Activated T-cell treated with anti-CD3 and anti-CD28 coated beads, Interleukin-2, amount 50 U/mL, for 72 hours (primary cell): ENCODE measurements at regions not wholly inside any gene's neighbourhood (a gene's known extent, or its start where the extent isn't known, plus 50 kb on each side); places are given as distances from the start of the nearest gene placed in this dataset.

Experiments used
- ATAC-seq, 2 donors: fragments of 150-1000 bp; cut with Tn5 transposase; replicated peaks in 1 of 2; 2 replicates each; pipeline ENCODE4 v1.10.0; 2021; ENCODE audit warnings: moderate library complexity in 2 of 2, mild to moderate bottlenecking in 1 of 2
- DNase-seq, 2 donors: peaks; one replicate each; pipeline ENCODE4 v3.0.0; 2021 to 2022; ENCODE audit warnings: mixed read lengths in 1 of 2
- H3K27ac Mint-ChIP-seq: one replicate; pipeline ENCODE4 v1.8.0; 2022; ENCODE audit warnings: mild to moderate bottlenecking, moderate library complexity, mixed read lengths
- H3K27me3 Mint-ChIP-seq: one replicate; pipeline ENCODE4 v1.8.0; 2022; ENCODE audit warnings: low read depth, mixed read lengths
- H3K36me3 Mint-ChIP-seq, 2 donors: one replicate each; pipeline ENCODE4 v1.8.0; 2022; ENCODE audit warnings: mixed read lengths in 2 of 2, mild to moderate bottlenecking in 1 of 2; ENCODE audit not compliant: insufficient read depth in 2 of 2
- H3K4me1 Mint-ChIP-seq: one replicate; pipeline ENCODE4 v1.8.0; 2022; ENCODE audit warnings: low read depth, mixed read lengths
- H3K4me3 Mint-ChIP-seq, 2 donors: one replicate each; pipeline ENCODE4 v1.8.0; 2022; ENCODE audit warnings: mild to moderate bottlenecking in 2 of 2, mixed read lengths in 2 of 2, moderate library complexity in 2 of 2
- H3K9me3 Mint-ChIP-seq, 2 donors: one replicate each; pipeline ENCODE4 v1.8.0; 2022; ENCODE audit warnings: mixed read lengths in 2 of 2

DNA sequence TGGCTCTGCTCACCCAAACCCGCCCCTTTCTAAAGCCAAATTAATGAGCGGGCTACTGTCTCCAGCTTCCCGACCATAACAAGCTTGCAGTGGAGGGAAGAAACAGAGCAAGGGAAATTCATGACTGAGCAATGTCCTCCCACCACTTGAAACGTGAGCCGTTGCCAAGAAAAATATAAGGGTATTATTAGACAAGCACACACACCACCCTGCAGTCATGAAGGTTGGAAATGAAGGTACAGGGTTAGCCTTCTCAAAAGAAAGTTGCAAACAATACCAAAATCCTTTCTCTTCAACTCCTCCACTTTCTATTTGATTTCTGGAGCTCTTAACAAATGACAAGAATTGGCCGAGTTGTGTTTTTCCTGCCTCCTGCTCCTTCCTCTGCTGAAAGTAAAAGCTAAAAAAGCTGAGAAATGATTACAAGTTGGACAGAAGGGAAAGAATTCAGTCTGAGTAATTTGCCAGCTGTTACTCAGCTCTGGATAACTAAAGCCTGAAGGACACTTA is 151.1 kb upstream of the B3GAT2 start:
- Mint-ChIP-seq H3K27me3 (no peaks in the 10 kb centered on the region), H3K4me1 (no peaks in the 10 kb centered on the region), H3K27ac (no peak overlapping the region), H3K4me3 (no peak overlapping the region), H3K36me3 (no peaks in the 10 kb centered on the region), H3K9me3 (no peaks in the 10 kb centered on the region)
- ATAC-seq (no peak), DNase-seq (no peak)

DNA sequence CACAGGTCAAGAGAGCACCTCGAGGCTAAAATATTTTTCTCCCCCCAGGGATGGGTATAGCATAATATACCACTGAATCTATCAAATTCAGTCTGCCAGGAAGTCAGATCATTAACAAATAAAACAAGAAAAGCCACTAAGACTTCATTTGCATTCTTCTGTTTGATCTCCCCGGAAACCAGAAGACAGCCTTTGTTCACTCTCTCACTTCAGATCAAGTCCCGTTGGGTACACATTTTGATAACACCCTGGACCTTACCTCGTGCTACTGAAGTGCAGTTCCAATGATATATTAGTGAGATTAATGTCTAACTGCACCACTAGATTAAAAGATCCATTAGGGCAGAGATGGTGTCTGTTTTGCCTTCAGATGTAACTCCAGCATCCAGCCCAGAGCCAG is 157.7 kb upstream of the B3GAT2 start:
- H3K4me1 Mint-ChIP-seq, result no peaks in the 10 kb centered on the region
- ATAC-seq, result no peak
- H3K27ac Mint-ChIP-seq, result no peak overlapping the region
- peaks cover 0 to 5% of the 10 kb centered on the region in 2 donors for H3K9me3 Mint-ChIP-seq
- DNase-seq, result no peak
- H3K27me3 Mint-ChIP-seq, result no peaks in the 10 kb centered on the region
- H3K4me3 Mint-ChIP-seq, result no peak overlapping the region
- H3K36me3 Mint-ChIP-seq, result no peaks in the 10 kb centered on the region

DNA sequence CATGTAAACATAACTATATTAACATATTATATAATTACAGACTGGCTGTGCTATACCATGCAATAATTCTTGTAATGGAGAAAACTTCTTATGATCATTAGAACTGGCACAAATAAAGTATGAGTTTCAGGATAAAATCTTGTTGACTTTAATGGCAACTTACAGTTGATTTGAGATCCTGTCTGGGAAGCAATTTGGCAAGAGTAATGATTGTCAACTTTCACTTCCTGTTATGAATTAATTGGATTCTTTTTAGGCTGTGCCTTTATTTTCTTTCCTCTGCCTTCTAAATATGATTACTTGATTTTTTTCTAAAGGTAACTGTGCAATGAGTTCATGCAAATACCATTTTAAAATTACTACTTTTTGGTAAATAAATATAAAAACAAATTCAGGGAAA is 158.1 kb upstream of the B3GAT2 start:
- Mint-ChIP-seq H3K27ac (no peak overlapping the region), H3K4me3 (no peak overlapping the region), H3K4me1 (no peaks in the 10 kb centered on the region), H3K27me3 (no peaks in the 10 kb centered on the region), H3K9me3 (peaks cover 0 to 5% of the 10 kb centered on the region in 2 donors), H3K36me3 (no peaks in the 10 kb centered on the region)
- DNase-seq (no peak), ATAC-seq (no peak)

DNA sequence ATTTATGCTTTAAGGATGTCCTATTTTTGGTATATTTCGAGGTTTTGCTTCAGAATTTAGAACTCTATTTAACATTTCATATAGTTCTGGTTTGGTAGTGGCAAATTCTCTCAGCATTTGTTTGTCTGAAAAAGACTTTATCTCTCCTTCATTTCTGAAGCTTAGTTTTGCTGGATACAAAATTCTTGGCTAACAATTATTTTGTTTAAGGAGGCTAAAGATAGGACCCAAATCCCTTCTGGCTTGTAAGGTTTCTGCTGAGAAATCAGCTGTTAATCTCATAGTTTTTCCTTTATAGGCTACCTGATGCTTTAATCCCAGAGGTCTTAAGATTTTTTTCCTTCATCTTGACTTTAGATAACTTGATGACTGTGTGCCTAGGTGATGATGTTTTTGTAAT is 162.7 kb upstream of the B3GAT2 start:
- no peak overlapping the region for H3K4me3 Mint-ChIP-seq

DNA sequence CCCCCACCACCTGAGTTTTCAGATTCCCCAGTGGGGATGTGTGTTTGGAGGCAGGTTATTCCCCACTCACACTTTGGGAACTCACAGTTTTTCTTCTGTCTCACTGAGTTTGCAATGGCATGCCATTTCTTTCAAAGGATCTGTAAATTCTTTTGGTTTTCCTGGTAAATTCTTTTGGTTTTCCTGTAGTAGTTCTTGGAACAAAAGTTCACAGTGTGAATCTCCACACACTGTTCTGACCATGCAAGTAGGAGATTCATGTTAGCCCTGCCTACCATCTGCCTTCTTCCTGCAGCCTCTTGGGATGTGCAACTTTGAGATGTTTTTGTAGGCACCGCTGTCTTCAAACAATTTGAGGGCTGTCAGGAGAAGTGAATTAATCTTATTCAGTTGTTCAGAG is 165.6 kb upstream of the OGFRL1 start:
- Mint-ChIP-seq H3K36me3 (peaks cover 0 to 2% of the 10 kb centered on the region in 2 donors), H3K4me3 (no peak overlapping the region), H3K27ac (no peak overlapping the region), H3K4me1 (no peaks in the 10 kb centered on the region), H3K9me3 (peaks cover 2 to 8% of the 10 kb centered on the region in 2 donors), H3K27me3 (no peaks in the 10 kb centered on the region)
- ATAC-seq, result no peak
- DNase-seq, result no peak

More for the DNA sequence above, 162.7 kb upstream of the B3GAT2 start:
- no peaks in the 10 kb centered on the region for H3K4me1 Mint-ChIP-seq
- no peaks in the 10 kb centered on the region for H3K27me3 Mint-ChIP-seq
- ATAC-seq, result no peak
- H3K36me3 Mint-ChIP-seq, result no peaks in the 10 kb centered on the region
- no peak overlapping the region for H3K27ac Mint-ChIP-seq
- peaks cover 2 to 8% of the 10 kb centered on the region in 2 donors for H3K9me3 Mint-ChIP-seq
- DNase-seq, result no peak

DNA sequence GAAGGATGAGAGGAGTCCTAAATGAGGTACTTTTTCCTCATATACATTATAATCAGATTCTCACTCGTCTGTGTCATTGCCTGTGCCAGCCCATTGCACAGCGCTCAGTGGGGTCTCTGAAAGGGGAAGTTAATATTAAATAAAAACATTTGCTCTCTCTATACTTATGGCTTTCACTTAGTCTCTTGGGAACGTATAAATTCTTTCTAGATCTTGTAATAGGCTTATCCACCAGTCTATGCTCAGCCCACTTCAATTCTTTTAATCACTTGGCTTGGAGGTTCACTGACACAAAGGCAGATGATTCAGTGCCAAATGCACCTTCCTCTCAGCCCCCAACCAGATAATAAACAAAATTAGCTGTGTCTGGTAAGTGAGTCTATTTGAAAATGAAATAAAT is 164.3 kb upstream of the OGFRL1 start:
- H3K27me3 Mint-ChIP-seq, result no peaks in the 10 kb centered on the region
- ATAC-seq (no peak), DNase-seq (no peak)
- H3K27ac Mint-ChIP-seq, result no peak overlapping the region
- peaks cover 2 to 3% of the 10 kb centered on the region in 2 donors for H3K9me3 Mint-ChIP-seq
- H3K4me3 Mint-ChIP-seq, result no peak overlapping the region
- no peaks in the 10 kb centered on the region for H3K4me1 Mint-ChIP-seq
- H3K36me3 Mint-ChIP-seq, result peaks cover 0 to 2% of the 10 kb centered on the region in 2 donors

DNA sequence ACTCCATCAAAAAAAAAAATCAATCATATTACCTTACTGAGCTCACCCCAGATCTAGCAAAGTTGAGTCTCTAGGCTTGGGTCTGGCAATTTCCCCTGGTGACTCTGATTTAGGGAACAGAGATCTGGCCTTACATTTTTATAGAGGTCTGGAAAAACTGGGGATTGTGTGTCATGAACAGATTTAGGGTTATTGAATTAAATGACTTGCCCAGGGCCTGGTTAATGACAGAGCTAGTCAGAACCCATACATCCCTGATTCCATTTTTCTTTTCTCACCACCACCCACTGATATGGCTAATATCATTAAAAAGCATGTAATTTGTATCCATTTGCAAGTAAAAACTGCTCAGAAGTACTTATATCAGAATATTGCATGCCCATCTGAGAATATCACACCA is 163.4 kb upstream of the OGFRL1 start:
- no peak for DNase-seq
- ATAC-seq, result no peak
- no peaks in the 10 kb centered on the region for H3K27me3 Mint-ChIP-seq
- H3K4me1 Mint-ChIP-seq, result no peaks in the 10 kb centered on the region
- H3K27ac Mint-ChIP-seq, result no peak overlapping the region
- H3K36me3 Mint-ChIP-seq, result peaks cover 0 to 2% of the 10 kb centered on the region in 2 donors
- peaks cover 1 to 4% of the 10 kb centered on the region in 2 donors for H3K9me3 Mint-ChIP-seq
- H3K4me3 Mint-ChIP-seq, result no peak overlapping the region

DNA sequence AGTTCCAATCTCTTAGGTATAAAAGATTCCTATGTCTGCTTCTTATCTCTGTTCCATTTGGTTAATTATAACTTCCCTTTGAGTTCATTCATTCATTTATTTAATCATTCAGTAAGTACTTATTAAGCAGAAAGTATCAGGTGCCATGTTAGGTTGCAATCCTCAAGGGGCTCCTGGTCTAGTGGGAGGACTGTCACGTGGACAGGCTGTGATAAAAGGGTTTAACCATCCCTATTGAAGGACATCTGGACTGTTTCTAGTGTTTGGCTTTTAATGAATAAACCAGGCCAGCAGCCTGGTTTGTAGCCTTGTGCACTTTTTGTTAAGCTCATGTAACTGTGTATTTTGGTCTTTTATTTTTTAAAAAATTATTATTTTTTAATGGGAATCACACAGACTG is 162.1 kb upstream of the OGFRL1 start:
- H3K4me1 Mint-ChIP-seq, result no peaks in the 10 kb centered on the region

DNA sequence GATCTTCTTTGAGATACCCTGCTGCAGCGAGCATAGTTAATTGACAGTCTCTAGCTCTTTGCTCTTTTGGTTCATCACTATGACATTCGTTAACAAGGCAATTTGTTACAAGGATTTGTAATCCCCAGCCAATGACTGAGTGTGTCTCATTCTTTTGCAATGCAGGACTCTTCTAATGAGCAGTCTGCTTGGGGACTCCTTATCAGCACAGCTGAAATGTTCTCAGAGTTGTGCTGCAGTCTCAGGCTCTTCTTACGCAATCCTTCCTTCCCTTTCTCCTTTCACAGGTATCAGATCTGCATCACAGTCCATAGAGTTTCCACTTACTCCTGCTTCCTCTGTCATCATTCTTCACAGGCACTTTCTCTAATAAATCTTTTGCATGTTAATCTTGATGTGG is 161.2 kb upstream of the OGFRL1 start:
- Mint-ChIP-seq H3K27ac (no peak overlapping the region), H3K4me3 (no peak overlapping the region), H3K9me3 (peaks cover 0 to 2% of the 10 kb centered on the region in 2 donors), H3K36me3 (peaks cover 0 to 2% of the 10 kb centered on the region in 2 donors), H3K27me3 (no peaks in the 10 kb centered on the region), H3K4me1 (no peaks in the 10 kb centered on the region)
- ATAC-seq, result no peak
- no peak for DNase-seq

More for the DNA sequence above, 162.1 kb upstream of the OGFRL1 start:
- ATAC-seq (no peak), DNase-seq (no peak)
- H3K27ac Mint-ChIP-seq, result no peak overlapping the region
- peaks cover 0 to 2% of the 10 kb centered on the region in 2 donors for H3K36me3 Mint-ChIP-seq
- H3K27me3 Mint-ChIP-seq, result no peaks in the 10 kb centered on the region
- no peak overlapping the region for H3K4me3 Mint-ChIP-seq
- peaks cover 0 to 2% of the 10 kb centered on the region in 2 donors for H3K9me3 Mint-ChIP-seq

DNA sequence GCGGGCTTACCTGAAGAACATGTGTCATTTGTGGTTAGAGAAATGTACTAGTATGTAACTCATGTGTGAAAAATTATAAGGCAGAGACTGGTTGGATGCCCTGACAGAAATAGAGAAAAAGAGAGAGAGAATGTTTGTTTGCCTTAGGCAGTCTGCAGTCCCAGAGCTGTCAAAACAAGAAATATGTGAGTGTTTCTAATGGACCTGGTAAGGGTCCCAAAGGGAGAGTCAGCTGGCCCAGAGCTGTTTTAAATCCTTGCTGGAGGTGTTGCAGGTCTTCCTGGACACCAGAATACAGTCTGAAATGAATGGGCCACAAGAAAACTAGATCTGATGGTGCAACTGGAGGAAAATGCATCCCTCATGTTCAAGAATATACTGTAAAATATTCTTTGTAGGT is 158.3 kb upstream of the OGFRL1 start:
- H3K27me3 Mint-ChIP-seq, result no peaks in the 10 kb centered on the region
- DNase-seq (no peak), ATAC-seq (no peak)
- H3K4me1 Mint-ChIP-seq, result no peaks in the 10 kb centered on the region
- H3K27ac Mint-ChIP-seq, result no peak overlapping the region
- H3K36me3 Mint-ChIP-seq, result peaks cover 0 to 2% of the 10 kb centered on the region in 2 donors
- H3K4me3 Mint-ChIP-seq, result no peak overlapping the region
- peaks cover 0 to 2% of the 10 kb centered on the region in 2 donors for H3K9me3 Mint-ChIP-seq

DNA sequence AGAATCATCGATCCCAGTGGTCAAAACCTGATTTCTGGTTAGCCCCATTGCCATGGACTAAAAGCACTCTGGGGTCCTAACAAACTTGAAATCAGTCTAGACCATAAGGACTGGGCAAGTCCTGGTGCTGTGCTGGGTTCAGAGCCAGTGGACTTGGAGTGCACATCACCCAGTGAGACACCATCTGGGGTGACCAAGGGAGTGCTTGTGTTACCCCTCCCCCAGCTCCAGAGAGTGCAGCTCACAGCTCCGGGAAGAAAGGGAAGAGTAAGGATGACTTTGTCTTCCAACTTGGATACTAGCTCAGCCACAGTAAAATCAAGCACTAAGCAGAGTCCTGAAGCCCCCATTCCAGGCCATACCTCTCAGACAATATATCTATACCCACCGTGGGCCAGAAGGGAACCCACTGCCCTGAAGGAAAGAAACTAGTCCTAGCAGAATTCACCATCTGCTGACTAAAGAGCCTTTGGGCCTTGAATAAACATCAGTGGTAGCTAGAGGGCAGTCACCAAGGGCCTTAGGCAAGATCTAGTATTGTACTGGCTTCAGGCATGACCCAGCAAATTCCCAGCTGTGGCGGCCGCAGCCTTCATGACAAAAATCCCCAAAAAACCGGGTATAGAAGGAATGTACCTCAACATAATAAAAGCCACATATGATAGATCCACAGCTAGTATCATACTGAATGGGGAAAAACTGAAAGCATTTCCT is 153.5 kb upstream of the OGFRL1 start:
- Mint-ChIP-seq H3K36me3 (no peaks in the 10 kb centered on the region), H3K9me3 (peaks cover 0 to 1% of the 10 kb centered on the region in 2 donors), H3K4me1 (no peaks in the 10 kb centered on the region), H3K4me3 (no peak overlapping the region), H3K27ac (no peak overlapping the region), H3K27me3 (peaks cover 8% of the 10 kb centered on the region)
- ATAC-seq, result no peak
- DNase-seq, result no peak

DNA sequence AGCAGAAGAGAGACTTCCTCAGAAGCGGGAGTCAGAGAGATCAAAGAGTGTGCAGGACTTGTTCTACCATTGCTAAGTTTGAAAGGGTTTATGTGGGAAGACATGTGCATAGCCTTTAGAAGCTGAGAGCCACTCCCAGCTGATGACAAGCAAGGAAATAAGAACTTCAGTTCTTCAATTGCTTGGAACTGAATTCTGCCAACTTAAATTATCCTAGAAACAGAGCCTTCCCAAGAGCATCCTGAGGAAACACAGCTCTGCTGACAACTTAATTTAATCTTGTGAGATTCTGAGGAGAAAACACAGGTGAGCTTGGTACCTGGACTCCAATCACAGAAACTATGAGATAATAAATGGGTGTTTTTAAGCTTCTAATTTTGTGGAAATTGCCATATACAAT is 150.6 kb upstream of the OGFRL1 start:
- no peak for DNase-seq
- ATAC-seq, result no peak
- Mint-ChIP-seq H3K9me3 (peaks cover 0 to 4% of the 10 kb centered on the region in 2 donors), H3K4me1 (no peaks in the 10 kb centered on the region), H3K36me3 (no peaks in the 10 kb centered on the region), H3K27me3 (peaks cover 8% of the 10 kb centered on the region), H3K4me3 (no peak overlapping the region), H3K27ac (no peak overlapping the region)

DNA sequence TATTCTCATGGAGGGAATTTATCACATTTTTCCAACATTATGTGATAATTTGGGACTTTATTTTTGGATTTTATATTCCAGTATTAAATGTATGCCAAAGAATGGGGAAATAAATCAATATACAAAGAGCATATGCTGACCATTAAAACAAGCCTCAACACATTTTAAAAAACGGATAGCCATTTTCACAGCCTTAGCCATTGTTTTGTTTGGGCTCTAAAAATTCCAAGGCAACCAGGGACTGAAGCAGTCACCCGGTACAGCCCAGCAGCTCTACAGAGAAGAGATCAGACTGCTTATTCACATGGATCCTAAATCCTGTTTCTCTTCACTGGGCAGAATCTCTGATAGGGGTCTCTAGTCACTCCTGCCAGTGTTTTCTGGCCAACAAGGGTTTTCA is 150.2 kb upstream of the OGFRL1 start:
- H3K4me1 Mint-ChIP-seq, result no peaks in the 10 kb centered on the region
- H3K36me3 Mint-ChIP-seq, result no peaks in the 10 kb centered on the region
- ATAC-seq, result no peak
- no peak for DNase-seq
- no peak overlapping the region for H3K27ac Mint-ChIP-seq
- peaks cover 0 to 4% of the 10 kb centered on the region in 2 donors for H3K9me3 Mint-ChIP-seq
- peaks cover 8% of the 10 kb centered on the region for H3K27me3 Mint-ChIP-seq
- no peak overlapping the region for H3K4me3 Mint-ChIP-seq

DNA sequence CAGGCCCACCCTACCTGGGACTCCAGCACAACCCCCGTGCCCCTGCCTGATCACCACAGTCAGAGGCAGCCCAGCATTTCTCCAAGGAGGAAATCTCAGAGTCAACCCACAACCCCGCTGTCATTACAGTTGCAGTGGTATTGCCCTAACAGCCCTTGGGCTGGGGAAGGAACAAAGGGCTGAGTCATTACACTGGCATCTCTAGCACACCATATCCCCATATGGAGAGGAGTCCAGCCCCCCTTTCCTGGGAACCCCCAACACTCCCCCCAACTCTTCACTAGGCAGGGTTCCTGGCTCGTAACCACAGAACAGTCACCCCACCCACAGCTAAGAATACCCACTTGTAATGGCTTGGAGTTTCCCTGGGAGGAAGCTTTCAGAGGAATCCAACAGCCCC is 149.4 kb upstream of the OGFRL1 start:
- no peak overlapping the region for H3K27ac Mint-ChIP-seq
- DNase-seq, result no peak
- no peak for ATAC-seq
- peaks cover 0 to 4% of the 10 kb centered on the region in 2 donors for H3K9me3 Mint-ChIP-seq
- H3K27me3 Mint-ChIP-seq, result peaks cover 8% of the 10 kb centered on the region
- no peaks in the 10 kb centered on the region for H3K36me3 Mint-ChIP-seq
- no peak overlapping the region for H3K4me3 Mint-ChIP-seq
- no peaks in the 10 kb centered on the region for H3K4me1 Mint-ChIP-seq
